ENCODE measurements at regions not wholly inside any gene's neighbourhood (a gene's known extent, or its start where the extent isn't known, plus 50 kb on each side); places are given as distances from the start of the nearest gene placed in this dataset.

GRCh38 chr9:108191065-108191464 lies 664.7 kb downstream of the ACTL7B start:
- peak; percentile 26 for DNase-seq (ENCODE audit: low read depth)

GRCh38 chr9:108188976-108189375 lies 666.8 kb downstream of the ACTL7B start:
- no peak for DNase-seq (ENCODE audit: low read depth)

DNA sequence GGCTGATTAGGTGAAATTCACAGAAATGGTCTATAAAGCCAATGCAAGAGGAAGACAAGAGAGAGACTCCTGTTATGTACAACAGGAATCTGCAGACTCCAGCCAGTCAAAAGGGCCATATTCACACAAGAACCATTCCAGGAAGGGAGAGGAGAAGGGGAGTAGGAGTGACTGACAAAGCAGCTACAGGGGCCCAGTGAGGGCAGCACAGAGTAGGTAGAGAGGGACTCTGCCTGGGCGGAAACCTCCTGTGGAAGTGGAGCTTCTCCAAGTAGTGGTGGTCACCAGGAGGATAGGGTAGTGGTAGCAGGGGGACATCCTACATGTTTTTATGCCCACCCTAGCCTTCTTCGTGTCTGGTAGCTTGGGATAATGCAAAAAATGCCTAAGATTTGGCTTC lies 667.3 kb downstream of the ACTL7B start:
- DNase-seq (ENCODE audit: low read depth), result no peak

- peak; percentile 64 for DNase-seq (ENCODE audit: low read depth)
These were observed 669.0 kb downstream of the ACTL7B start for GRCh38 chr9:108186642-108187395.

DNA sequence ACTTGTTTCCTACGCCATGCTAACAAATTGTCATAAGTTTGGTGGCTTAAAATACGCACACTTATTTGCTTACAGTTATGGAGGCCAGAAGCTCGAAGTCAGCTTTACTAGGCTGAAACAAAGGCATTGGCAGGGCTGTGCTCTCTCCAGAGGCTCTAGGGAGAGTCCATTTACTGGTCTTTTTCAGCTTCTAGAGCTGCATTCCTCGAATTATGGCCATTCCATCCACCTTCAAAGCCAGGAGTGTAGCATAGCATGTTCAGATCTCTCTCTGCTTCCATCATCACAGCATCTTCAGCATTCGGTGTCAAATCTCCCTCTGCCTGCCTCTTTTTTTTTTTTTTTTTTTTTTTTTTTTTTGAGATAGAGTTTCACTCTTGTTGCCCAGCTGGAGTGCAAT lies 670.2 kb downstream of the ACTL7B start:
- no peak for DNase-seq (ENCODE audit: low read depth)

GRCh38 chr9:108184941-108185340 lies 670.8 kb downstream of the ACTL7B start:
- peak; percentile 81 for DNase-seq (ENCODE audit: low read depth)

DNA sequence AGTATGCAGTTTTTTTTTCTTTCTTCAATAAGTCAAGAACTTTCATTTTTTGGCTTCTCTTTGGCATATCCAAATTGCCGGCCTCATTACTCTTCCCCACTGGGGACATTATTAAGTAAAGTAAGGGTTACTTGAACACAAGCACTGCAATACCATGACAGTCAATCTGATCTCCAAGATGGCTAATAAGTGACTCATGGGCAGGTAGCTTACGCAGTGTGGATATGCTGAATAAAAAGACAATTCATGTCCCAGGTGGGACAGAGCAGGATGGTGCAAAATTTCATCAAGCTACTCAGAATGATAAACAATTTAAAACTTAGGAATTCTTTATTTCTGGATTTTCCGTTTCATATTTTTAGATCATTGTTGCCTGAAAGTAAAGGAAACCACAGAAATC lies 671.8 kb downstream of the ACTL7B start:
- DNase-seq (ENCODE audit: low read depth), result no peak

DNA sequence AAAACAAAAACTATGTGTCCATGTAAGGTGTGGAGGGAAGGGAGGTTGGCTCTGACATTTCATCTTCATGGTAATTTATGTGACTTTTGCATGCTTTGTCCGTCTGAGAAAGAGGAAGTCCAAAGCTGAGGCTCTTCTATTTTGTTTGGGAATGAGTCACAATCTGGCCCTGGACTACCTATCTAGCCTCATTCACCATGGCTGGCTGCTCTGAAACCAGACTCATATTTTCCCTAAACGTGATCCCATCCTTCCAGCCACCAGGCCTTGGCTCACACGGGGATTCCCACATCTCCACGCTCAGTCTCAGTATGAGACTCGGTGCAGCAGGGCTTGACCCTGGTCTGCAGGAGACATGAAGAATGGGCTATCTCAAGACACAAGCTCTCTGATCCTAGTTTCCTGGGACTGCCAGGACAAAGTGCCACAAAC lies 672.8 kb downstream of the ACTL7B start:
- DNase-seq (ENCODE audit: low read depth), result peak; percentile 89

- DNase-seq (ENCODE audit: low read depth), result no peak
These were observed 673.5 kb downstream of the ACTL7B start for GRCh38 chr9:108182270-108182669.

GRCh38 chr9:108181441-108181840 lies 674.3 kb downstream of the ACTL7B start:
- DNase-seq (ENCODE audit: low read depth), result no peak

DNA sequence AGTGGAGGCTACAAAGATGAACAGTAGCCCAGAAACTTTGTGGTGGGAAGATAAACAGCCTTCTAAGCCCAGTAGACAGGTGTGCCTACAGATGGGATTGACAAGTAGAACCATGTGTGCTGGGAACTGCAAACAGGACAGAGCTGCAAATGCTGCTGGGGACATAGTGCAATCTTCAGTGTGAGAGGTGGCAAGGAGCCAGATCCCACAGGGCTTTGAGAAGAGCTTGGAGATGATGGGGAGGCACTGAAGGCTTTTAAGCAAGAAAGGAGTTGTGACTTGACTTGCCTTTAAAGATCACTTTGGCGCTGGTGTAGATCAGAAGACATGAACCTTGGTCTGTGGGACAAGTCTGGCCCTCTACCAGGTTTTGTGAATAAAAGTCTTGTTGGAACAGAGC lies 675.2 kb downstream of the ACTL7B start:
- DNase-seq (ENCODE audit: low read depth), result peak; percentile 35

DNA sequence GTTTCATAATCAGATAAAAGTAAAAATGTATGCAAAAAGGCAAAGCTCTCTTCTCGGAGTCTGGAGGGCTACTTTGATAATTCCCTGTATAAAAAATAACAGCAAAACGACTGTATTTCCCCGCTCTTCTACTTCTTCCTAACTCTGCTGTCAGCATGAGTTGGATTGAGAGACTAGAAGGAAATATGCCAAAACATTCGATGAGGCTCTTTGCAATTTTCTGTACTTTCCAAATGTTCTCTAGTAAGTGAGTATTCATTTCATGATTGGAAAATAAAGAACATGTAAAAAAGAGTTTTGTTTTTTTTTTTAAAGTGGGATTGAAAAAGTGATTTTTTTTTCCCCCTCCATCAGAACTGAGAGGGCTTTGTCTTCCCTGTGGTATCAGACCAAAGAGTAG lies 677.5 kb downstream of the ACTL7B start:
- DNase-seq (ENCODE audit: low read depth), result no peak

GRCh38 chr9:108168236-108168850 lies 678.8 kb upstream of the KLF4 start:
- DNase-seq (ENCODE audit: low read depth), result peak; percentile 97

DNA sequence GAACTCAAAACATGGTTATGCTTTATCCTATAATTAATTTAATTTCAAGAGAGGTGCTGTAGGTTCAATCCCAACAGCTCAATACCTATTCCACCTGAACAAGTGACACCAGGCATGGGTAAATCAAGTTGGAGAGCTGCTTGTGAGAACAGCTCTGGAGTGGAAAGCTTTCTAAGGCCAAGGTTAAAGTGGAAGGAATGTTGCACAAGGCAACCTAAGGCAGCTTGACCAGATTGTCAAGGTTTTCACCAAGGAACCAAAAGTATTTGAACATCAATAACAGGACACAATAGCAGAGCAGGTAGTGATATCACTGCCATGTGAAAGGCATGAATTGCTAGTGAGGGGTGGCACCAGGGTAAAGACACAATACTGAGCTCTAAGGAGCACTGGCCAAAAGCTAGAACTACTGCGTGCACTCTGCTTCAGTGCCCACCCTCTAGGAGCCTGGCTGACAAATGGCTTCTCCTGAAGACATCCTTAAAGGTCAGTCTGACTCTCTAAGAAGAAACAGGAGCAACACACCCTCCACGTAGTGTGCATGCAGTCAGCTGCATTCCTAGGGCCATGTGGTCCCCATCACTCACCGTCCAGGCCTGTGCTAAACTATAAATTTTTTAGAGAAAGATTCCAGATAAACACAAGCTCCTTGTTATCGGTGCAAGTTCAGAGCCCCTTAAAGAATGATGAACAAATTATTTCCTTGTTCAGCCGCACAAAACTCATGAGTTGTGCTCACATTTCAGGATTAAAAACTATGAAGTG lies 677.7 kb upstream of the KLF4 start:
- no peak for DNase-seq (ENCODE audit: low read depth)

GRCh38 chr9:108166519-108166918 lies 677.0 kb upstream of the KLF4 start:
- DNase-seq (ENCODE audit: low read depth), result no peak

DNA sequence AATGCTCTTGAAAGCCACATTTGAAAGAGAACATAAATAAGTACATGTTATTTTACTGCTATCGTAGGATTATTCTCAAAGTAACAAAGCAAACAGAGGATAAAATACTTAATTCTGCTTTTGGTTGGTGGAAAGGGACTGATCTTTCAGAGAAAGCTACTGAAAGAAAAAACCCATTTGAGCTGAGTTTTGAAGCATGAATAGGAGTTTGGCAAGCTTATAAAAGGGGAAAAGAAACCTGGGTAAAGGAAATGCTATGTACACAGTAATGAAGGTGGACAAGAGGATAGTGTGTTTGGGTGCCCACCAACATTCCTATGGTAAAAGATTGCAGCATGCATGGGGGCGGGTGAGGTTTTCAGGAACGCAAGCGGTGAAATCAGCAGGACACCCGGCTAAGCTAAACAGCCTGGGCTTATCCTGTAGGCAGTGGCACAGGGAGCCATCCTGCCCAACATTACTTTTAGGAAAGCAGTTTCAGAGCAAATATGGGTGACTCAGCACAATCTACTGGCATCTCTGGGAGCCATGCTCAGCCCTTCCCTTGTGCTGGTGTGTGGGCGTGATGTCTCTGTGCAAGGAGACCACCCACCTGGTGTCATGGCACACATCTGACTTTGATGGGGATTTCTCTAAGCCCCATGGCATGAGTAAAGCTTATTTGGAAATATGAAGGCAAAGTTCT lies 673.9 kb upstream of the KLF4 start:
- peak; percentile 81 for DNase-seq (ENCODE audit: low read depth)

DNA sequence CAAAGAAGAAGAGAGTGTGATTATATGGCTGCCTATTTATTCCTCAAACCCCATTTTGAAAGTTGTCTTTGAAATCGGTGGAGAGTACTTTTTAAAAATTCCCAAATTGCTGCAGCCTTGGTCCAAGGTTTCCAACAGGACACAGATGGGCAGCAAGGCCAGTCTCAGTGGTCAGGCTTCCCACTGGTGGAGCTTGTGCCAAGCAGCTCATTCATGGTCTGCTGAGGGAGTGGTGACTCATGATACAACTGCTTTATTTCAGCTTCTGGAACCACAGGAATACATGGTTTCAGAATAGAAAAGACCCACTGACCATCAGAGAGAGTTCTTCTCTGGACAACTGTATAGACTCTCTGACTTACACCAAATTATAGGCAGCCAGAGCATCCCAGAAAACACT lies 673.1 kb upstream of the KLF4 start:
- DNase-seq (ENCODE audit: low read depth), result peak; percentile 96

GRCh38 chr9:108161503-108161902 lies 671.9 kb upstream of the KLF4 start:
- no peak for DNase-seq (ENCODE audit: low read depth)

- DNase-seq (ENCODE audit: low read depth), result no peak
These were observed 671.3 kb upstream of the KLF4 start for GRCh38 chr9:108160706-108161355.

DNA sequence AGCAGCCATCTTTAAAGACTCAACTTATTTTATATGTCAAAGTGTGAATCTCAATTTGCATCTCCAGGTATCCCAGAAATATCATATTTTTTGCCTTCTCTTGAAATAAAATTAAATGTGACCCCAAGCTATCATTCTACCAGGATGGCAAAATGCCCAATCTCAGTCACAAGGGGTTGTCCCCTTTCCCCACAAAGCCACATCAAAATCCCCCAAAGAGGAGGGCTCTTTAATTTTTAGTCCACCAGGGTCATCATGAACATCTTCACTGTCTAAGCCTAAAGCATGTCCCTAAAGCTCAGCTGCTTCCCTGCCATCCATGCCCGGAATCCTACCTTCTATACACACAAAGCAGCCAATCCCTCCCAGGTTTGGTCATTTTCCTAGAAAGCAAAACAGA lies 670.5 kb upstream of the KLF4 start:
- no peak for DNase-seq (ENCODE audit: low read depth)

GRCh38 chr9:108158236-108158995 lies 668.8 kb upstream of the KLF4 start:
- no peak for DNase-seq (ENCODE audit: low read depth)

Measured in RPMI7951 (cell line).